Hepatocyte (in vitro differentiated cells): ENCODE measurements at regions not wholly inside any gene's neighbourhood (a gene's known extent, or its start where the extent isn't known, plus 50 kb on each side); places are given as distances from the start of the nearest gene placed in this dataset.

ENCODE experiments used
- CTCF ChIP-seq: fragments of 200-600 bp; sonication (generic); IDR thresholded peaks from 2 replicates; pipeline ENCODE4 v1.5.1; 2016; ENCODE audit warnings: antibody characterized with exemption, mild to moderate bottlenecking; ENCODE audit not compliant: poor library complexity
- EZH2 ChIP-seq: fragments of 200-600 bp; sonication (generic); IDR thresholded peaks from 2 replicates; pipeline ENCODE4 v1.6.1; 2016; ENCODE audit warnings: antibody characterized with exemption, mild to moderate bottlenecking, borderline replicate concordance
- EZH2phosphoT487 ChIP-seq: fragments of 200-600 bp; sonication (generic); IDR thresholded peaks from one replicate; pipeline ENCODE4 v1.6.1; 2018; ENCODE audit warnings: antibody characterized with exemption, mild to moderate bottlenecking, low read depth, moderate library complexity; ENCODE audit not compliant: unreplicated experiment, severe bottlenecking

- TF ChIP-seq CTCF (no peak), EZH2 (no peak), EZH2phosphoT487 (no peak)
These were observed 82.8 kb upstream of the NPY start for GRCh38 chr7:24201226-24201625.
